Gastroesophageal sphincter (tissue), 4 donors: ENCODE measurements at regions not wholly inside any gene's neighbourhood (a gene's known extent, or its start where the extent isn't known, plus 50 kb on each side); places are given as distances from the start of the nearest gene placed in this dataset.
"Not testable (repeated sequence)": the region's sequence is repeated elsewhere in the genome, so short reads cannot be mapped to it uniquely, and the experiment has no call there.

Experiments used
- ATAC-seq: fragments of 150-250 bp; one replicate; pipeline ENCODE4 v1.9.1; 2016; ENCODE audit warnings: mild to moderate bottlenecking, moderate library complexity
- H3K27ac ChIP-seq, 4 donors: fragments of 200-600 bp; sonication (generic) in 3 of 4; 1 replicate in 3 of 4; 2 replicates in 1 of 4; pipeline ENCODE4 v1.5.1; 2016 to 2019
- H3K27me3 ChIP-seq: fragments of 200-600 bp; sonication (generic); one replicate; pipeline ENCODE4 v1.5.1; 2019
- H3K36me3 ChIP-seq, 2 donors: fragments of 200-600 bp; sonication (generic); one replicate each; pipeline ENCODE4 v1.5.1; 2019; ENCODE audit warnings: control low read depth in 1 of 2
- H3K4me1 ChIP-seq, 3 donors: fragments of 200-600 bp; sonication (generic); 1 replicate in 2 of 3; 2 replicates in 1 of 3; pipeline ENCODE4 v1.5.1; 2016 to 2019; ENCODE audit warnings: control low read depth in 2 of 3
- H3K4me3 ChIP-seq, 2 donors: fragments of 200-600 bp; sonication (generic); one replicate each; pipeline ENCODE4 v1.5.1; 2019; ENCODE audit warnings: mild to moderate bottlenecking in 1 of 2, moderate library complexity in 1 of 2
- H3K9me3 ChIP-seq, 3 donors: fragments of 200-600 bp; sonication (generic); one replicate each; pipeline ENCODE4 v1.5.1; 2017 to 2019; ENCODE audit warnings: control low read depth in 2 of 3
- CTCF ChIP-seq, 4 experiments: fragments of 200-600 bp in 2 of 4; fragments of 450-650 bp in 2 of 4; sonication (generic) in 1 of 4; IDR thresholded peaks; one replicate each; pipeline ENCODE4 v1.5.1; 2017 to 2019; ENCODE audit warnings: antibody characterized with exemption in 4 of 4, mild to moderate bottlenecking in 2 of 4, moderate library complexity in 2 of 4
- EP300 ChIP-seq: sonication (generic); formaldehyde crosslinking; IDR thresholded peaks from one replicate; pipeline ENCODE4 v1.6.1; 2017; ENCODE audit warnings: antibody characterized with exemption, mild to moderate bottlenecking
- POLR2A ChIP-seq, 2 donors: fragments of 450-650 bp; IDR thresholded peaks; one replicate each; pipeline ENCODE4 v1.6.1; 2017; ENCODE audit warnings: antibody characterized with exemption in 2 of 2, mild to moderate bottlenecking in 2 of 2, moderate library complexity in 1 of 2
- POLR2AphosphoS5 ChIP-seq: sonication (generic); formaldehyde crosslinking; IDR thresholded peaks from one replicate; pipeline ENCODE4 v1.6.1; 2017; ENCODE audit warnings: antibody characterized with exemption
- WGBS, 2 donors: methylation state at CpG; one replicate each; pipeline ENCODE4 v1.1.5; 2018; ENCODE audit warnings: low coverage in 1 of 2; 5-methylcytosine and 5-hydroxymethylcytosine counted together

GRCh38 chr14:106690333-106690891 lies 1164.0 kb downstream of the TMEM121 start:
- no peak for TF ChIP-seq EP300
- TF ChIP-seq POLR2A (IDR thresholded peaks at IDR 0.05): no peak
- no peak for TF ChIP-seq CTCF (IDR thresholded peaks at IDR 0.05)
- TF ChIP-seq POLR2AphosphoS5: no peak
- Histone ChIP-seq H3K9me3 (no peaks in the 10 kb centered on the region), H3K27me3 (peaks cover 31% of the 10 kb centered on the region), H3K27ac (no peak overlapping the region), H3K4me1 (no peaks in the 10 kb centered on the region), H3K36me3 (no peaks in the 10 kb centered on the region), H3K4me3 (no peak overlapping the region)
- 14% methylated on average over 1 of the region's 1 CpG; no CpG with 5 or more reads in 1 of the 2 donors for WGBS, 2 donors
- ATAC-seq: no peak

- Histone ChIP-seq H3K9me3 (no peaks in the 10 kb centered on the region), H3K4me3 (no peak overlapping the region), H3K27ac (no peak overlapping the region), H3K27me3 (peaks cover 20% of the 10 kb centered on the region), H3K4me1 (no peaks in the 10 kb centered on the region), H3K36me3 (no peaks in the 10 kb centered on the region)
- WGBS, 2 donors: 50 to 79% methylated on average over 2 of the region's 13 CpGs
- no peak for ATAC-seq
- TF ChIP-seq POLR2A (IDR thresholded peaks at IDR 0.05) (no peak), CTCF (IDR thresholded peaks at IDR 0.05) (no peak), EP300 (no peak), POLR2AphosphoS5 (no peak)
Measured at GRCh38 chr14:106691601-106692291, 1165.4 kb downstream of the TMEM121 start.

GRCh38 chr14:106694638-106695393 lies 1168.4 kb downstream of the TMEM121 start:
- TF ChIP-seq POLR2AphosphoS5 (no peak), POLR2A (IDR thresholded peaks at IDR 0.05) (no peak), CTCF (IDR thresholded peaks at IDR 0.05) (no peak), EP300 (no peak)
- 32 to 69% methylated on average over 2 to 5 of the region's 19 CpGs for WGBS, 2 donors
- no peak for ATAC-seq

GRCh38 chr14:106698620-106699267 lies 1172.4 kb downstream of the TMEM121 start:
- not testable (repeated sequence) for H3K9me3 ChIP-seq, ATAC-seq, H3K27ac ChIP-seq, H3K27me3 ChIP-seq, H3K4me1 ChIP-seq, H3K36me3 ChIP-seq, H3K4me3 ChIP-seq
- 22 to 35% methylated on average over 6 to 13 of the region's 16 CpGs for WGBS, 2 donors

More at GRCh38 chr14:106694638-106695393, 1168.4 kb downstream of the TMEM121 start:
- Histone ChIP-seq H3K4me3 (no peak overlapping the region), H3K27me3 (peaks cover 16% of the 10 kb centered on the region), H3K36me3 (no peaks in the 10 kb centered on the region), H3K27ac (no peak overlapping the region), H3K4me1 (no peaks in the 10 kb centered on the region), H3K9me3 (no peaks in the 10 kb centered on the region)

- H3K9me3 ChIP-seq, H3K4me3 ChIP-seq, H3K4me1 ChIP-seq, H3K36me3 ChIP-seq, ATAC-seq, H3K27ac ChIP-seq: not testable (repeated sequence)
- WGBS, 2 donors: 89% methylated on average over 2 of the region's 4 CpGs; no CpG with 5 or more reads in 1 of the 2 donors
- peaks cover 14% of the 10 kb centered on the region for H3K27me3 ChIP-seq
Measured at GRCh38 chr14:106703651-106704050, 1177.3 kb downstream of the TMEM121 start.

GRCh38 chr14:106706488-106706887 lies 1180.1 kb downstream of the TMEM121 start:
- ATAC-seq, H3K4me3 ChIP-seq, H3K27ac ChIP-seq, H3K4me1 ChIP-seq, H3K9me3 ChIP-seq, H3K36me3 ChIP-seq: not testable (repeated sequence)
- peaks cover 22% of the 10 kb centered on the region for H3K27me3 ChIP-seq
- WGBS, 2 donors: no CpG with 5 or more reads among the region's 4 CpGs

GRCh38 chr14:106710187-106710586 lies 1183.8 kb downstream of the TMEM121 start:
- 56 to 68% methylated on average over 6 of the region's 7 CpGs for WGBS, 2 donors

GRCh38 chr14:106712513-106712912 lies 1186.1 kb downstream of the TMEM121 start:
- not testable (repeated sequence) for H3K27ac ChIP-seq, ATAC-seq, H3K4me1 ChIP-seq, H3K9me3 ChIP-seq, H3K36me3 ChIP-seq, H3K4me3 ChIP-seq
- peaks cover 13% of the 10 kb centered on the region for H3K27me3 ChIP-seq
- 20 to 56% methylated on average over 1 of the region's 5 CpGs for WGBS, 2 donors

More at GRCh38 chr14:106710187-106710586, 1183.8 kb downstream of the TMEM121 start:
- ATAC-seq, H3K4me1 ChIP-seq, H3K4me3 ChIP-seq, H3K9me3 ChIP-seq, H3K36me3 ChIP-seq, H3K27ac ChIP-seq: not testable (repeated sequence)
- H3K27me3 ChIP-seq: peaks cover 22% of the 10 kb centered on the region
